Hepatocyte (in vitro differentiated cells): ENCODE measurements at regions not wholly inside any gene's neighbourhood (a gene's known extent, or its start where the extent isn't known, plus 50 kb on each side); places are given as distances from the start of the nearest gene placed in this dataset.

Experiments used
- DNase-seq: peaks from one replicate; pipeline ENCODE4 v3.0.0-alpha.2; 2016; ENCODE audit warnings: low spot score
- H2AFZ ChIP-seq: fragments of 200-600 bp; sonication (generic); 2 replicates; pipeline ENCODE4 v1.6.0; 2016; ENCODE audit warnings: antibody characterized with exemption, mild to moderate bottlenecking
- H3K27ac ChIP-seq: fragments of 200-600 bp; sonication (generic); 2 replicates; pipeline ENCODE4 v1.5.1; 2016; ENCODE audit warnings: mild to moderate bottlenecking
- H3K27me3 ChIP-seq: fragments of 200-600 bp; sonication (generic); 2 replicates; pipeline ENCODE4 v1.6.1; 2016
- H3K36me3 ChIP-seq: fragments of 200-600 bp; sonication (generic); replicated peaks from 2 replicates; pipeline ENCODE4 v1.5.1; 2016; ENCODE audit warnings: low read depth; ENCODE audit not compliant: insufficient read depth
- H3K4me1 ChIP-seq: fragments of 200-600 bp; sonication (generic); 2 replicates; pipeline ENCODE4 v1.5.1; 2016; ENCODE audit warnings: mild to moderate bottlenecking, moderate library complexity; ENCODE audit not compliant: insufficient read depth
- H3K4me2 ChIP-seq: fragments of 200-600 bp; sonication (generic); 2 replicates; pipeline ENCODE4 v1.6.0; 2016
- H3K4me3 ChIP-seq: fragments of 200-600 bp; sonication (generic); 2 replicates; pipeline ENCODE4 v1.5.1; 2016; ENCODE audit warnings: mild to moderate bottlenecking
- H3K79me2 ChIP-seq: fragments of 200-600 bp; sonication (generic); 2 replicates; pipeline ENCODE4 v1.6.0; 2017; ENCODE audit warnings: mild to moderate bottlenecking
- H3K9me2 ChIP-seq: fragments of 200-600 bp; sonication (generic); replicated peaks from 2 replicates; pipeline ENCODE4 v1.6.0; 2017; ENCODE audit warnings: mild to moderate bottlenecking; ENCODE audit not compliant: insufficient read depth
- H3K9me3 ChIP-seq: fragments of 200-600 bp; sonication (generic); 2 replicates; pipeline ENCODE4 v1.5.1; 2016; ENCODE audit warnings: low read depth, mild to moderate bottlenecking
- H4K20me1 ChIP-seq: fragments of 200-600 bp; sonication (generic); 2 replicates; pipeline ENCODE4 v1.6.0; 2016; ENCODE audit warnings: mild to moderate bottlenecking; ENCODE audit not compliant: insufficient read depth, poor library complexity, severe bottlenecking
- EZH2 ChIP-seq: fragments of 200-600 bp; sonication (generic); IDR thresholded peaks from 2 replicates; pipeline ENCODE4 v1.6.1; 2016; ENCODE audit warnings: antibody characterized with exemption, mild to moderate bottlenecking, borderline replicate concordance
- EZH2phosphoT487 ChIP-seq: fragments of 200-600 bp; sonication (generic); IDR thresholded peaks from one replicate; pipeline ENCODE4 v1.6.1; 2018; ENCODE audit warnings: antibody characterized with exemption, mild to moderate bottlenecking, low read depth, moderate library complexity; ENCODE audit not compliant: unreplicated experiment, severe bottlenecking
- WGBS: methylation state at CpG from one replicate; pipeline ENCODE4 v1.1.6; 2016; ENCODE audit warnings: low lambda C conversion rate; ENCODE audit errors: missing lambda C conversion rate; 5-methylcytosine and 5-hydroxymethylcytosine counted together
- TF ChIP-seq, protein P1 (sequence below): fragments of 200-600 bp; sonication (generic); IDR thresholded peaks from 2 replicates; pipeline ENCODE4 v1.5.1; 2016; ENCODE audit warnings: antibody characterized with exemption, mild to moderate bottlenecking; ENCODE audit not compliant: poor library complexity

DNA sequence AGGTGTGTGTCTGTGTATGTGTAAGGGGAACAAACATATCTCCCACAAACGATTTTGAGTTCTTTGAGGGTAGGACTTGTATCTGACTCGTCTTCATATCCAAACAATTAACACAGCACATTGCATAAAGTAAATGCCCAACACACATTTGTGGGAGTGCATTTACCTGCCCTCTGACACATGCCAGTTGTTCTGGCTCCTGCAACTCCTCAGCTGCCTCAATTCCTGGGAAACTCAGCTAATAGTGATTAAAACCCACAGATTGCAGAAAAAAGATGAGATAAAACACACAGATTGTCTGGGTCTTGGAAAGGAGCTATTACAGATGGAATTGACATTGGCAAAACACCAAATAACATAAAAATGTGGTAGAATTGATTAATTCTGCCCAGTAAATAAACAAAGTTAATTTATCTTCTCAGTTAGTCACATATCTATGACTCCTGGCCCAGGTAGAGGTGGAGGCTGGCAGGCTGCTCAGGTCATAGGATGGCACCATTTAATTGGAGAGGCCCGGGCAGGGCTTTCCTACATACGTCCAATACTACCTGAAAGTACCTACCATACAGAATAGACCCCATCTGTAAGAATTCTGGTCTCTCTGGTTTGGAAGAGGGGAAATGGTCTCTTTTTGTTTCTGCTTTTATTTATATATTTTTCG lies 71.5 kb upstream of the IFNGR1 start:
- no peaks in the 10 kb centered on the region for H4K20me1 ChIP-seq
- DNase-seq, result no peak
- H3K9me3 ChIP-seq, result no peaks in the 10 kb centered on the region
- no peaks in the 10 kb centered on the region for H3K27me3 ChIP-seq
- no peak overlapping the region for H3K27ac ChIP-seq
- TF ChIP-seq, protein P1, sequence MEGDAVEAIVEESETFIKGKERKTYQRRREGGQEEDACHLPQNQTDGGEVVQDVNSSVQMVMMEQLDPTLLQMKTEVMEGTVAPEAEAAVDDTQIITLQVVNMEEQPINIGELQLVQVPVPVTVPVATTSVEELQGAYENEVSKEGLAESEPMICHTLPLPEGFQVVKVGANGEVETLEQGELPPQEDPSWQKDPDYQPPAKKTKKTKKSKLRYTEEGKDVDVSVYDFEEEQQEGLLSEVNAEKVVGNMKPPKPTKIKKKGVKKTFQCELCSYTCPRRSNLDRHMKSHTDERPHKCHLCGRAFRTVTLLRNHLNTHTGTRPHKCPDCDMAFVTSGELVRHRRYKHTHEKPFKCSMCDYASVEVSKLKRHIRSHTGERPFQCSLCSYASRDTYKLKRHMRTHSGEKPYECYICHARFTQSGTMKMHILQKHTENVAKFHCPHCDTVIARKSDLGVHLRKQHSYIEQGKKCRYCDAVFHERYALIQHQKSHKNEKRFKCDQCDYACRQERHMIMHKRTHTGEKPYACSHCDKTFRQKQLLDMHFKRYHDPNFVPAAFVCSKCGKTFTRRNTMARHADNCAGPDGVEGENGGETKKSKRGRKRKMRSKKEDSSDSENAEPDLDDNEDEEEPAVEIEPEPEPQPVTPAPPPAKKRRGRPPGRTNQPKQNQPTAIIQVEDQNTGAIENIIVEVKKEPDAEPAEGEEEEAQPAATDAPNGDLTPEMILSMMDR, result no peak
- no peak for TF ChIP-seq EZH2phosphoT487
- no peak for TF ChIP-seq EZH2
- H3K36me3 ChIP-seq, result no peaks in the 10 kb centered on the region
- H3K4me1 ChIP-seq, result no peaks in the 10 kb centered on the region
- no peaks in the 10 kb centered on the region for H3K9me2 ChIP-seq
- WGBS, result 84% methylated on average over 5 of the region's 5 CpGs
- H2AFZ ChIP-seq, result no peak overlapping the region
- no peaks in the 10 kb centered on the region for H3K79me2 ChIP-seq
- no peak overlapping the region for H3K4me3 ChIP-seq
- no peak overlapping the region for H3K4me2 ChIP-seq

DNA sequence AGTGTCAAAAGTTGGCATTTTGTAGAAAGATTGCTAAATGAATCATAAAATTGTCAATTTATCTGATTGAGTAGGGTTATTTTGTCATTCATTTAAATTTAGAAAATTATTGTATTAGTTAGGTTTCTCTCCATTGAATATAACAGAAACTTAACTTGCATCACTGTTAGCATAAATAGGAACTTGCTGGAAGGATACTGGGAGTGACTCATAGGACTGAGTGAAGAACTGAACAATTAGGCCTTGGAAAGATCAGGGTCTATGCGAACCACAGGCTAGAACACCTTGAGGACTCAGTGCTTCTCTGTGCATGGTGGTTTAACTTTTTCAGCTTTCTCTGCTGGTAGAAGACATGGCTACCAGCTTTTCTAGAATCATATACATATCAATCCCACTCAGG lies 67.7 kb upstream of the IFNGR1 start:
- no peaks in the 10 kb centered on the region for H4K20me1 ChIP-seq
- TF ChIP-seq EZH2, result no peak
- no peak for TF ChIP-seq EZH2phosphoT487
- TF ChIP-seq, protein P1, result no peak
- H3K9me3 ChIP-seq, result no peaks in the 10 kb centered on the region
- H3K4me2 ChIP-seq, result no peak overlapping the region
- H3K4me1 ChIP-seq, result no peaks in the 10 kb centered on the region
- H3K27ac ChIP-seq, result no peak overlapping the region
- no peak overlapping the region for H3K4me3 ChIP-seq
- no peaks in the 10 kb centered on the region for H3K9me2 ChIP-seq
- H3K36me3 ChIP-seq, result no peaks in the 10 kb centered on the region
- H3K27me3 ChIP-seq, result no peaks in the 10 kb centered on the region
- WGBS, result 91% methylated on average over 1 of the region's 1 CpG
- no peak for DNase-seq
- H2AFZ ChIP-seq, result no peak overlapping the region
- H3K79me2 ChIP-seq, result no peaks in the 10 kb centered on the region

DNA sequence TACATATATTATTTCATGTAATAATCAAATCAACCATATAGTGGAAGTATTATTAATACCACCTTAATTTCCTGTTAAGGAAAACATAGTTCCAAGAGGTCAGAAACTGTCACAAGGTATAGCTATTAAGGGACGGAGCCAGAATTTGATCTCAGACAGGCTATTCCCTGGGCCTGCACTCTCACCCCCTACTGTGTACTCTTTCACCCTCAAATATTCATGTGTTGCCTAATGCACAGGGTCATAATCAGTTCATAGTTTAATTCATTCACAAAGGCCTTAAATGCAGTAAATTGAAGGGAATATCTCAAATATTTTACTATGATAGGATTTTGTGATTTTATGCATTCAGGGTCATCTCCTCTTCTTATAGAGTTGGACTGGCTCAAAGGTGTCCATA lies 67.2 kb upstream of the IFNGR1 start:
- Histone ChIP-seq H3K36me3 (no peaks in the 10 kb centered on the region), H3K4me2 (no peak overlapping the region), H3K4me1 (no peaks in the 10 kb centered on the region), H3K27ac (no peak overlapping the region), H2AFZ (no peak overlapping the region), H3K9me3 (no peaks in the 10 kb centered on the region), H3K4me3 (no peak overlapping the region), H3K79me2 (no peaks in the 10 kb centered on the region), H3K27me3 (no peaks in the 10 kb centered on the region), H3K9me2 (no peaks in the 10 kb centered on the region), H4K20me1 (no peaks in the 10 kb centered on the region)
- TF ChIP-seq EZH2phosphoT487, result no peak
- TF ChIP-seq, protein P1, result no peak
- TF ChIP-seq EZH2, result no peak
- 96% methylated on average over 1 of the region's 1 CpG for WGBS
- DNase-seq, result no peak

DNA sequence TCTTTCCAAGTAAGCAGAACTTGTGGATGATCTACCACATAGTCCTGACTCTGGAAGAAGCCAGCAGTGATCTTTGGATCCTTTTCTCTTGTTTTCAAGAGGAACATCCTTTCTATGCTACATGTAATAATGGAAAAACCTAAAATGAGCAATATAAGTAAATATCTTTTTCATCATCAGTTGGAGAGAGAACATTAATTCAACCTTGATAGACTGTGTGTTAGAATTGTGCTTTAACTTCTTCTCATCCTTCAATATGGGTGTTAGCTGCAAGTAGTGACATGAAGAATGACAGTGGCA lies 65.6 kb upstream of the IFNGR1 start:
- no peaks in the 10 kb centered on the region for H3K4me1 ChIP-seq
- no peak for DNase-seq
- no peaks in the 10 kb centered on the region for H4K20me1 ChIP-seq
- TF ChIP-seq EZH2phosphoT487 (no peak), EZH2 (no peak)
- TF ChIP-seq, protein P1, result no peak
- no peaks in the 10 kb centered on the region for H3K9me3 ChIP-seq
- no peaks in the 10 kb centered on the region for H3K79me2 ChIP-seq
- no peaks in the 10 kb centered on the region for H3K36me3 ChIP-seq
- no peaks in the 10 kb centered on the region for H3K9me2 ChIP-seq
- H3K4me2 ChIP-seq, result no peak overlapping the region
- H3K27me3 ChIP-seq, result no peaks in the 10 kb centered on the region
- H3K27ac ChIP-seq, result no peak overlapping the region
- no peak overlapping the region for H2AFZ ChIP-seq
- no peak overlapping the region for H3K4me3 ChIP-seq
